ENCODE measurements at regions not wholly inside any gene's neighbourhood (a gene's known extent, or its start where the extent isn't known, plus 50 kb on each side); places are given as distances from the start of the nearest gene placed in this dataset.

GRCh38 chr1:115411371-115412063, 73.5 kb upstream of the NGF start:
- Mint-ChIP-seq H3K4me1 (no peaks in the 10 kb centered on the region), H3K4me3 (no peak overlapping the region), H3K27me3 (ENCODE audit: insufficient read depth, low read depth) (peaks cover 2% of the 10 kb centered on the region), H3K27ac (no peak overlapping the region), H3K9me3 (peaks cover 3% of the 10 kb centered on the region), H3K36me3 (no peaks in the 10 kb centered on the region)
- H4K20me1 ChIP-seq (ENCODE audit: low read depth): no peaks in the 10 kb centered on the region
- H3F3A ChIP-seq (ENCODE audit: low read depth): no peaks in the 10 kb centered on the region
- DNase-seq (ENCODE audit: low spot score): no peak
- peaks cover 5% of the 10 kb centered on the region for H3K4me1 ChIP-seq
- H3K4me3 ChIP-seq: no peak overlapping the region
- no peaks in the 10 kb centered on the region for H3K27me3 ChIP-seq
- H3K9me3 ChIP-seq (ENCODE audit: low read depth): no peaks in the 10 kb centered on the region
- H2AFZ ChIP-seq (replicated peaks): no peak overlapping the region
- no peak overlapping the region for H3K4me2 ChIP-seq
- H3K36me3 ChIP-seq: no peaks in the 10 kb centered on the region
- TF ChIP-seq, protein P1, sequence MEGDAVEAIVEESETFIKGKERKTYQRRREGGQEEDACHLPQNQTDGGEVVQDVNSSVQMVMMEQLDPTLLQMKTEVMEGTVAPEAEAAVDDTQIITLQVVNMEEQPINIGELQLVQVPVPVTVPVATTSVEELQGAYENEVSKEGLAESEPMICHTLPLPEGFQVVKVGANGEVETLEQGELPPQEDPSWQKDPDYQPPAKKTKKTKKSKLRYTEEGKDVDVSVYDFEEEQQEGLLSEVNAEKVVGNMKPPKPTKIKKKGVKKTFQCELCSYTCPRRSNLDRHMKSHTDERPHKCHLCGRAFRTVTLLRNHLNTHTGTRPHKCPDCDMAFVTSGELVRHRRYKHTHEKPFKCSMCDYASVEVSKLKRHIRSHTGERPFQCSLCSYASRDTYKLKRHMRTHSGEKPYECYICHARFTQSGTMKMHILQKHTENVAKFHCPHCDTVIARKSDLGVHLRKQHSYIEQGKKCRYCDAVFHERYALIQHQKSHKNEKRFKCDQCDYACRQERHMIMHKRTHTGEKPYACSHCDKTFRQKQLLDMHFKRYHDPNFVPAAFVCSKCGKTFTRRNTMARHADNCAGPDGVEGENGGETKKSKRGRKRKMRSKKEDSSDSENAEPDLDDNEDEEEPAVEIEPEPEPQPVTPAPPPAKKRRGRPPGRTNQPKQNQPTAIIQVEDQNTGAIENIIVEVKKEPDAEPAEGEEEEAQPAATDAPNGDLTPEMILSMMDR (IDR thresholded peaks at IDR 0.05): no peak
- TF ChIP-seq EZH2phosphoT487 (IDR thresholded peaks at IDR 0.05): no peak
- TF ChIP-seq EZH2 (IDR thresholded peaks at IDR 0.05): no peak
- no peak overlapping the region for H3K27ac ChIP-seq
- no peak overlapping the region for H3K9ac ChIP-seq
- no peaks in the 10 kb centered on the region for H3K79me2 ChIP-seq (ENCODE audit: low read depth)

DNA sequence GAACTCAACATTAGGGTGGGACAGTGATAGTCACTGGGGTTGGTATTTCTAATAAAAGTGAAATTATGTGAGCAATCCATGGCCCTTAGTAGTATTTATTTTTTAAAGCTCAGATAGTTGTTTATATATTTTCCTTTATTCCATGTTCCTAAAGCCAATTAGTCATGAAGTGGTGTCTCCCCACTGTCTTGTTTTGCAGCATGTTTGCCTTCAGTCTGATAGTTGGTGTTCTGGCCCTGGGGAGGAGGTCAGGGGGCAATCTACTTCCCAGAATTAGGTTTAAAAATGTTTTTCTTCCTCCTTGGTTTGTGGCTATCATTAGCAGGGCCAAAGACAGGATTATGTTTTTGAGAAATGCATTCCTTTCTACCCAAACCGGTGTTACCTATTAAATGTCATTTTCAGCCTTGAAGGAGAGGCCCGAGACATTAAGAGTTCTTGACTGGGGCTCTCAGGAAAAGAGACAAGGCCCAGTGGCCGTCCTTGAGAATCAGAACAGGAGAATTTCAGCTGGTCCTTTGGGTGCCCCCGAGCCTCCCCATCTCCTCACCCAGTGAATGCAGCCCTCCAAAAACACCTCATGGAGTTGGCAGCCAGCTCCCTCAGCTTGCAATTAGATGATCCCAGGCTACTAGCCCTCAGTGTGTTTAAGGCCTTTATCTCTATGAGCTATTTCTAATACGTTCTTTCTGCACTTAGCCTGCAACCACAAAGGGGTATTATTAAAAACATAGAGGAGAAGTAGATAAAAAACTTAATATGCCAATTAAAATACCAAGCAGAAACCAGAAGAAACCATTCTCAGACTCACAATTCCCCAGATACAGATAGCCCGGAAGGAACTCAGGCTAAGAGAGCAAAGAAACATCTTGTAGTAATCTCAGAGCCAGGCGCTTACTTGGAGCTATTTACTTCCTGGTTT, 71.3 kb upstream of the NGF start:
- Histone ChIP-seq H3K4me1 (peaks cover 5% of the 10 kb centered on the region), H3K4me3 (no peak overlapping the region), H3K79me2 (ENCODE audit: low read depth) (no peaks in the 10 kb centered on the region), H4K20me1 (ENCODE audit: low read depth) (no peaks in the 10 kb centered on the region), H3K27me3 (no peaks in the 10 kb centered on the region), H3K27ac (no peak overlapping the region), H3K9me3 (ENCODE audit: low read depth) (no peaks in the 10 kb centered on the region), H3K36me3 (no peaks in the 10 kb centered on the region), H3K9ac (no peak overlapping the region), H3F3A (ENCODE audit: low read depth) (no peaks in the 10 kb centered on the region), H3K4me2 (no peak overlapping the region), H2AFZ (replicated peaks) (no peak overlapping the region)
- Mint-ChIP-seq H3K4me3 (no peak overlapping the region), H3K36me3 (no peaks in the 10 kb centered on the region), H3K9me3 (peaks cover 1% of the 10 kb centered on the region), H3K27ac (no peak overlapping the region), H3K4me1 (peaks cover 3% of the 10 kb centered on the region), H3K27me3 (ENCODE audit: insufficient read depth, low read depth) (peaks cover 2% of the 10 kb centered on the region)
- DNase-seq (ENCODE audit: low spot score): no peak
- TF ChIP-seq, protein P1 (IDR thresholded peaks at IDR 0.05): no peak
- TF ChIP-seq EZH2 (IDR thresholded peaks at IDR 0.05) (no peak), EZH2phosphoT487 (IDR thresholded peaks at IDR 0.05) (no peak)

GRCh38 chr1:115408533-115408932, 70.5 kb upstream of the NGF start:
- Histone ChIP-seq H3K27me3 (no peaks in the 10 kb centered on the region), H4K20me1 (ENCODE audit: low read depth) (no peaks in the 10 kb centered on the region), H3K9me3 (ENCODE audit: low read depth) (no peaks in the 10 kb centered on the region), H3K79me2 (ENCODE audit: low read depth) (no peaks in the 10 kb centered on the region), H3K4me1 (peaks cover 5% of the 10 kb centered on the region), H3K4me3 (no peak overlapping the region), H3K9ac (no peak overlapping the region), H3K36me3 (no peaks in the 10 kb centered on the region), H3F3A (ENCODE audit: low read depth) (no peaks in the 10 kb centered on the region), H2AFZ (replicated peaks) (no peak overlapping the region), H3K4me2 (no peak overlapping the region), H3K27ac (no peak overlapping the region)
- Mint-ChIP-seq H3K27ac (no peak overlapping the region), H3K4me1 (peaks cover 3% of the 10 kb centered on the region), H3K36me3 (no peaks in the 10 kb centered on the region), H3K27me3 (ENCODE audit: insufficient read depth, low read depth) (peaks cover 3% of the 10 kb centered on the region), H3K9me3 (no peaks in the 10 kb centered on the region), H3K4me3 (no peak overlapping the region)
- no peak for DNase-seq (ENCODE audit: low spot score)
- TF ChIP-seq EZH2 (IDR thresholded peaks at IDR 0.05): no peak
- no peak for TF ChIP-seq EZH2phosphoT487 (IDR thresholded peaks at IDR 0.05)
- TF ChIP-seq, protein P1 (IDR thresholded peaks at IDR 0.05): no peak
